GM21381 (cell line): ENCODE measurements at regions not wholly inside any gene's neighbourhood (a gene's known extent, or its start where the extent isn't known, plus 50 kb on each side); places are given as distances from the start of the nearest gene placed in this dataset.
"Not testable (repeated sequence)": the region's sequence is repeated elsewhere in the genome, so short reads cannot be mapped to it uniquely, and the experiment has no call there.

Experiments used
- ATAC-seq: cut with Tn5 transposase; IDR thresholded peaks from one replicate; pipeline ENCODE4 v1.9.1; 2021; ENCODE audit warnings: mild to moderate bottlenecking, moderate library complexity; ENCODE audit not compliant: unreplicated experiment

- not testable (repeated sequence) for ATAC-seq
These were observed 53.5 kb upstream of the JADE2 start for GRCh38 chr5:134471858-134472449.

GRCh38 chr5:134468921-134469400 is 56.5 kb upstream of the JADE2 start:
- ATAC-seq: no peak

GRCh38 chr5:134467231-134467630 is 55.5 kb upstream of the CDKN2AIPNL start:
- no peak for ATAC-seq

GRCh38 chr5:134466241-134467069 is 54.8 kb upstream of the CDKN2AIPNL start:
- peak; percentile 27 for ATAC-seq

GRCh38 chr5:134465816-134466240 is 54.1 kb upstream of the CDKN2AIPNL start:
- peak; percentile 87 for ATAC-seq

- ATAC-seq: peak; percentile 34
These were observed 53.5 kb upstream of the CDKN2AIPNL start for GRCh38 chr5:134464988-134465815.

GRCh38 chr5:134463991-134464760 is 52.5 kb upstream of the CDKN2AIPNL start:
- no peak for ATAC-seq

- ATAC-seq: no peak
These were observed 51.6 kb upstream of the CDKN2AIPNL start for GRCh38 chr5:134463176-134463720.

GRCh38 chr5:134462761-134463160 is 51.1 kb upstream of the CDKN2AIPNL start:
- ATAC-seq: no peak

GRCh38 chr5:134462047-134462575 is 50.4 kb upstream of the CDKN2AIPNL start:
- ATAC-seq: no peak
